Naive thymus-derived CD4-positive, alpha-beta T cell (primary cell): ENCODE measurements at regions not wholly inside any gene's neighbourhood (a gene's known extent, or its start where the extent isn't known, plus 50 kb on each side); places are given as distances from the start of the nearest gene placed in this dataset.

Experiments
- ATAC-seq: fragments of 150-1000 bp; cut with Tn5 transposase; 2 replicates; pipeline ENCODE4 v1.10.0; 2021; ENCODE audit warnings: mild to moderate bottlenecking, moderate library complexity
- CTCF ChIA-PET: fragments of 350-600 bp; sonication (Branson Sonifier 250); formaldehyde crosslinking; loops from one replicate; lab custom pipeline; 2021; ENCODE audit warnings: antibody characterized with exemption; lab: Charles Lee
- POLR2A ChIA-PET: fragments of 350-600 bp; sonication (Branson Sonifier 250); formaldehyde crosslinking; loops from one replicate; lab custom pipeline; 2021; ENCODE audit warnings: antibody characterized with exemption, inconsistent platforms; lab: Charles Lee
- DNase-seq, 9 donors: peaks; one replicate each; pipeline versions ENCODE4 v3.0.0 to v3.0.0-alpha.2; 2020 to 2022; ENCODE audit warnings: mixed read lengths in 1 of 9
- H3K27ac ChIP-seq: one replicate; pipeline ENCODE4 v1.7.0; 2013; ENCODE audit warnings: mild to moderate bottlenecking, low read depth, low read length, moderate library complexity
- H3K27me3 ChIP-seq, 2 donors: one replicate each; pipeline ENCODE4 v1.7.0; 2013; ENCODE audit warnings: low read length in 2 of 2, mild to moderate bottlenecking in 2 of 2, moderate library complexity in 2 of 2; ENCODE audit not compliant: control insufficient read depth in 2 of 2, insufficient read depth in 2 of 2
- H3K36me3 ChIP-seq, 3 experiments: 1 replicate in 2 of 3; 2 replicates in 1 of 3; pipeline ENCODE4 v1.7.0; 2013; ENCODE audit warnings: low read length in 3 of 3, mild to moderate bottlenecking in 3 of 3, moderate library complexity in 1 of 3; ENCODE audit not compliant: insufficient read depth in 3 of 3, control insufficient read depth in 2 of 3
- H3K4me1 ChIP-seq, 2 donors: one replicate each; pipeline ENCODE4 v1.7.0; 2013; ENCODE audit warnings: low read length in 2 of 2, mild to moderate bottlenecking in 2 of 2, moderate library complexity in 1 of 2; ENCODE audit not compliant: control insufficient read depth in 2 of 2, insufficient read depth in 2 of 2
- H3K4me3 ChIP-seq: 2 replicates; pipeline ENCODE4 v1.7.0; 2013; ENCODE audit warnings: mild to moderate bottlenecking, low read length
- H3K9me3 ChIP-seq, 3 experiments: 1 replicate in 2 of 3; 2 replicates in 1 of 3; pipeline ENCODE4 v1.7.0; 2013; ENCODE audit warnings: low read length in 3 of 3; ENCODE audit not compliant: control insufficient read depth in 2 of 3
- H3K27ac Mint-ChIP-seq, 9 donors: one replicate each; pipeline ENCODE4 v1.8.0; 2020 to 2022; ENCODE audit warnings: mixed read lengths in 9 of 9, mild to moderate bottlenecking in 8 of 9, moderate library complexity in 5 of 9, inconsistent platforms in 2 of 9
- H3K27me3 Mint-ChIP-seq, 5 donors: one replicate each; pipeline ENCODE4 v1.8.0; 2021 to 2022; ENCODE audit warnings: mixed read lengths in 5 of 5, mild to moderate bottlenecking in 1 of 5
- H3K36me3 Mint-ChIP-seq, 5 donors: one replicate each; pipeline ENCODE4 v1.8.0; 2020 to 2022; ENCODE audit warnings: mixed read lengths in 5 of 5, mild to moderate bottlenecking in 3 of 5, inconsistent platforms in 1 of 5
- H3K4me1 Mint-ChIP-seq, 7 donors: one replicate each; pipeline ENCODE4 v1.8.0; 2020 to 2022; ENCODE audit warnings: mixed read lengths in 7 of 7, mild to moderate bottlenecking in 3 of 7, inconsistent platforms in 1 of 7
- H3K4me3 Mint-ChIP-seq, 10 donors: one replicate each; pipeline ENCODE4 v1.8.0; 2020 to 2022; ENCODE audit warnings: mild to moderate bottlenecking in 10 of 10, mixed read lengths in 10 of 10, moderate library complexity in 6 of 10, inconsistent platforms in 2 of 10
- H3K9me3 Mint-ChIP-seq, 11 donors: one replicate each; pipeline ENCODE4 v1.8.0; 2020 to 2022; ENCODE audit warnings: mixed read lengths in 11 of 11, mild to moderate bottlenecking in 4 of 11, inconsistent platforms in 1 of 11, moderate library complexity in 1 of 11
- intact Hi-C, 2 donors: fragments of 100-400 bp; cut with micrococcal nuclease; formaldehyde crosslinking; loops; one replicate each; pipeline ENCODE4 v1.15.1; 2023

GRCh38 chr18:7367336-7367735 lies 136.4 kb downstream of the LRRC30 start:
- no peak overlapping the region for H3K27ac ChIP-seq
- no peak overlapping the region for H3K27ac Mint-ChIP-seq
- POLR2A ChIA-PET = no interaction called here
- H3K9me3 ChIP-seq = no peaks in the 10 kb centered on the region
- no peaks in the 10 kb centered on the region for H3K4me1 ChIP-seq
- peaks cover 0 to 8% (median 4%) of the 10 kb centered on the region in 7 donors for H3K4me1 Mint-ChIP-seq
- H3K4me3 ChIP-seq = no peak overlapping the region
- ATAC-seq (no peak), DNase-seq (no peak)
- H3K4me3 Mint-ChIP-seq = no peak overlapping the region
- H3K36me3 ChIP-seq = no peaks in the 10 kb centered on the region
- H3K27me3 Mint-ChIP-seq = peaks cover 0 to 18% (median 4%) of the 10 kb centered on the region in 5 donors
- H3K27me3 ChIP-seq = no peaks in the 10 kb centered on the region
- H3K9me3 Mint-ChIP-seq = peaks cover 0 to 8% (median 3%) of the 10 kb centered on the region in 11 donors
- CTCF ChIA-PET = no interaction called here
- no peaks in the 10 kb centered on the region for H3K36me3 Mint-ChIP-seq
- intact Hi-C loops = no loop called here

- intact Hi-C loops = no loop called here
- ChIA-PET CTCF (no interaction called here), POLR2A (no interaction called here)
- DNase-seq (no peak), ATAC-seq (no peak)
- peaks cover 0 to 8% (median 4%) of the 10 kb centered on the region in 7 donors for H3K4me1 Mint-ChIP-seq
- H3K27me3 Mint-ChIP-seq = peaks cover 0 to 18% (median 4%) of the 10 kb centered on the region in 5 donors
- H3K4me3 Mint-ChIP-seq = no peak overlapping the region
- H3K36me3 Mint-ChIP-seq = no peaks in the 10 kb centered on the region
- peaks cover 0 to 7% (median 4%) of the 10 kb centered on the region in 11 donors for H3K9me3 Mint-ChIP-seq
- Histone ChIP-seq H3K9me3 (no peaks in the 10 kb centered on the region), H3K4me1 (no peaks in the 10 kb centered on the region), H3K27me3 (no peaks in the 10 kb centered on the region), H3K36me3 (no peaks in the 10 kb centered on the region), H3K4me3 (no peak overlapping the region), H3K27ac (no peak overlapping the region)
- no peak overlapping the region for H3K27ac Mint-ChIP-seq
These were observed 138.1 kb downstream of the LRRC30 start for GRCh38 chr18:7369006-7369405.

GRCh38 chr18:7370375-7370774 lies 139.5 kb downstream of the LRRC30 start:
- POLR2A ChIA-PET = no interaction called here
- Mint-ChIP-seq H3K9me3 (peaks cover 0 to 12% (median 5%) of the 10 kb centered on the region in 11 donors), H3K36me3 (no peaks in the 10 kb centered on the region), H3K4me3 (peak overlapping the region in 1 of 10 donors; percentile 5), H3K27me3 (peaks cover 0 to 13% (median 4%) of the 10 kb centered on the region in 5 donors), H3K27ac (no peak overlapping the region), H3K4me1 (peaks cover 0 to 8% (median 4%) of the 10 kb centered on the region in 7 donors)
- no peaks in the 10 kb centered on the region for H3K9me3 ChIP-seq
- no peaks in the 10 kb centered on the region for H3K4me1 ChIP-seq
- H3K27ac ChIP-seq = no peak overlapping the region
- ATAC-seq = no peak
- intact Hi-C loops = no loop called here
- CTCF ChIA-PET = no interaction called here
- no peaks in the 10 kb centered on the region for H3K27me3 ChIP-seq
- DNase-seq = no peak
- H3K36me3 ChIP-seq = no peaks in the 10 kb centered on the region
- no peak overlapping the region for H3K4me3 ChIP-seq

- no peak overlapping the region for H3K4me3 ChIP-seq
- peaks cover 0 to 13% (median 5%) of the 10 kb centered on the region in 11 donors for H3K9me3 Mint-ChIP-seq
- no peaks in the 10 kb centered on the region for H3K36me3 Mint-ChIP-seq
- CTCF ChIA-PET = no interaction called here
- peak overlapping the region in 1 of 10 donors; percentile 5 for H3K4me3 Mint-ChIP-seq
- DNase-seq (no peak), ATAC-seq (no peak)
- peaks cover 0 to 13% (median 4%) of the 10 kb centered on the region in 5 donors for H3K27me3 Mint-ChIP-seq
- no peaks in the 10 kb centered on the region for H3K36me3 ChIP-seq
- H3K4me1 ChIP-seq = no peaks in the 10 kb centered on the region
- no peak overlapping the region for H3K27ac ChIP-seq
- no peak overlapping the region for H3K27ac Mint-ChIP-seq
- POLR2A ChIA-PET = no interaction called here
- H3K27me3 ChIP-seq = no peaks in the 10 kb centered on the region
- H3K9me3 ChIP-seq = no peaks in the 10 kb centered on the region
- H3K4me1 Mint-ChIP-seq = peaks cover 0 to 8% (median 4%) of the 10 kb centered on the region in 7 donors
- intact Hi-C loops = no loop called here
These were observed 139.9 kb downstream of the LRRC30 start for GRCh38 chr18:7370802-7371201.

DNA sequence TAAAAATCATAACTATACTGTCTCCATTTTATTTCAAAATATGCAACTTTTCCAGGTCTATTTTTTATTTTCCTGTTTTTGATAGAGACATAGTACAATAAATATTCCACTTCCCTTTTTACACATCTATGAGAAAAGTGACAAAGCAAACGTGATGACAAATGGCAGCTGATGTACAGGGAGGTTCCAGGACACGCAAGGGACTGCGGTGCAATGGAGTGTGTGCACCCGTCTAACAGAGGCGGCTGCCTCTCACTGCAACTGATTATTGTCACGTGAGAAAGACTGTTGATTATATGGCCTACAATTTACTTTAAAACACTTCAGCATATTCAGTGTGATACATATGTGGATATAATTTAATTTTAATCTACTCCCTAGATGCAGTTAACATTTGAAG lies 142.6 kb downstream of the LRRC30 start:
- intact Hi-C loops = no loop called here
- CTCF ChIA-PET = no interaction called here
- DNase-seq (no peak), ATAC-seq (no peak)
- Mint-ChIP-seq H3K9me3 (peaks cover 0 to 29% (median 6%) of the 10 kb centered on the region in 11 donors), H3K4me3 (no peak overlapping the region), H3K4me1 (peaks cover 0 to 8% (median 4%) of the 10 kb centered on the region in 7 donors), H3K36me3 (no peaks in the 10 kb centered on the region), H3K27ac (no peak overlapping the region), H3K27me3 (peaks cover 0 to 13% (median 4%) of the 10 kb centered on the region in 5 donors)
- Histone ChIP-seq H3K27ac (no peak overlapping the region), H3K4me3 (no peak overlapping the region), H3K4me1 (no peaks in the 10 kb centered on the region), H3K36me3 (no peaks in the 10 kb centered on the region), H3K9me3 (peaks cover 0 to 5% (median 0%) of the 10 kb centered on the region in 3 experiments), H3K27me3 (no peaks in the 10 kb centered on the region)
- POLR2A ChIA-PET = no interaction called here

GRCh38 chr18:7381307-7381706 lies 150.4 kb downstream of the LRRC30 start:
- no peak overlapping the region for H3K27ac ChIP-seq
- no peak for ATAC-seq
- ChIA-PET CTCF (no interaction called here), POLR2A (no interaction called here)
- no peak overlapping the region for H3K27ac Mint-ChIP-seq
- no peaks in the 10 kb centered on the region for H3K4me1 ChIP-seq
- no peak overlapping the region for H3K4me3 ChIP-seq
- peaks cover 0 to 22% (median 8%) of the 10 kb centered on the region in 11 donors for H3K9me3 Mint-ChIP-seq
- no peak for DNase-seq
- peaks cover 0 to 12% (median 3%) of the 10 kb centered on the region in 5 donors for H3K27me3 Mint-ChIP-seq
- H3K36me3 Mint-ChIP-seq = peaks cover 0 to 4% (median 0%) of the 10 kb centered on the region in 5 donors
- peaks cover 0 to 5% (median 0%) of the 10 kb centered on the region in 3 experiments for H3K9me3 ChIP-seq
- no peaks in the 10 kb centered on the region for H3K27me3 ChIP-seq
- H3K36me3 ChIP-seq = no peaks in the 10 kb centered on the region
- intact Hi-C loops = no loop called here
- no peak overlapping the region for H3K4me3 Mint-ChIP-seq
- no peaks in the 10 kb centered on the region for H3K4me1 Mint-ChIP-seq

GRCh38 chr18:7382328-7383001 lies 151.6 kb downstream of the LRRC30 start:
- Mint-ChIP-seq H3K4me3 (no peak overlapping the region), H3K9me3 (peaks cover 0 to 11% (median 6%) of the 10 kb centered on the region in 11 donors), H3K27ac (no peak overlapping the region), H3K4me1 (no peaks in the 10 kb centered on the region), H3K36me3 (peaks cover 0 to 4% (median 0%) of the 10 kb centered on the region in 5 donors), H3K27me3 (peaks cover 0 to 12% (median 3%) of the 10 kb centered on the region in 5 donors)
- H3K4me3 ChIP-seq = no peak overlapping the region
- intact Hi-C loops = no loop called here
- H3K4me1 ChIP-seq = no peaks in the 10 kb centered on the region
- ATAC-seq (no peak), DNase-seq (no peak)
- POLR2A ChIA-PET = no interaction called here
- no peaks in the 10 kb centered on the region for H3K27me3 ChIP-seq
- no peak overlapping the region for H3K27ac ChIP-seq
- no peaks in the 10 kb centered on the region for H3K36me3 ChIP-seq
- CTCF ChIA-PET = no interaction called here
- H3K9me3 ChIP-seq = no peaks in the 10 kb centered on the region
